Stomach (tissue), 8 donors: ENCODE measurements at regions not wholly inside any gene's neighbourhood (a gene's known extent, or its start where the extent isn't known, plus 50 kb on each side); places are given as distances from the start of the nearest gene placed in this dataset.
A peak's percentile ranks its signal among the peaks of the same experiment; 100 is the strongest.

Source experiments
- DNase-seq, 2 donors: peaks; one replicate each; pipeline versions ENCODE4 v3.0.0 to v3.0.0-alpha.2; 2013 to 2019
- H3K27ac ChIP-seq, 5 donors: fragments of 200-600 bp in 4 of 5; sonication (generic) in 4 of 5; one replicate each; pipeline ENCODE4 v1.5.1; 2013 to 2019; ENCODE audit warnings: mild to moderate bottlenecking in 1 of 5, moderate library complexity in 1 of 5
- H3K27me3 ChIP-seq, 3 donors: fragments of 200-600 bp; sonication (generic); one replicate each; pipeline ENCODE4 v1.5.1; 2017 to 2019; ENCODE audit warnings: mixed run types in 1 of 3
- H3K36me3 ChIP-seq, 4 donors: fragments of 200-600 bp; sonication (generic); 1 replicate in 3 of 4; 2 replicates in 1 of 4; pipeline ENCODE4 v1.5.1; 2016 to 2019
- H3K4me1 ChIP-seq, 4 donors: fragments of 200-600 bp; sonication (generic); one replicate each; pipeline ENCODE4 v1.5.1; 2016 to 2019
- H3K4me3 ChIP-seq, 4 donors: fragments of 200-600 bp; sonication (generic) in 3 of 4; one replicate each; pipeline ENCODE4 v1.5.1; 2016 to 2019; ENCODE audit warnings: mild to moderate bottlenecking in 1 of 4
- H3K9me3 ChIP-seq, 4 donors: fragments of 200-600 bp; sonication (generic); one replicate each; pipeline ENCODE4 v1.5.1; 2016 to 2019
- CTCF ChIP-seq, 7 experiments: fragments of 450-650 bp in 4 of 7; fragments of 200-600 bp in 3 of 7; sonication (generic) in 3 of 7; IDR thresholded peaks; one replicate each; pipeline ENCODE4 v1.5.1; 2016 to 2019; ENCODE audit warnings: antibody characterized with exemption in 7 of 7, control low read depth in 2 of 7, mild to moderate bottlenecking in 1 of 7
- EP300 ChIP-seq: sonication (generic); formaldehyde crosslinking; IDR thresholded peaks from one replicate; pipeline ENCODE4 v1.6.1; 2017; ENCODE audit warnings: antibody characterized with exemption
- POLR2A ChIP-seq, 4 donors: fragments of 450-650 bp; IDR thresholded peaks; one replicate each; pipeline ENCODE4 v1.6.1; 2016; ENCODE audit warnings: antibody characterized with exemption in 4 of 4, control low read depth in 2 of 4, mild to moderate bottlenecking in 1 of 4, moderate library complexity in 1 of 4
- POLR2AphosphoS5 ChIP-seq, 3 donors: sonication (generic); formaldehyde crosslinking; IDR thresholded peaks; one replicate each; pipeline ENCODE4 v1.6.1; 2016; ENCODE audit warnings: antibody characterized with exemption in 3 of 3
- WGBS, 5 donors: extraction: QIAGEN DNeasy Blood & Tissue Kit in 3 of 5; methylation state at CpG; one replicate each; pipeline versions ENCODE4 v1.1.5 to v1.1.7; 2013 to 2018; 5-methylcytosine and 5-hydroxymethylcytosine counted together
- intact Hi-C: fragments of 100-400 bp; cut with DNase I; formaldehyde crosslinking; loops from one replicate; pipeline ENCODE4 v1.15.1; 2023; ENCODE audit warnings: low total_unique reads
- donor health status: healthy with polysubstance abuse.
- donor health status: Bipolar disorder and iron deficiency.
- donor health status: healthy.

- Histone ChIP-seq H3K27ac (no peak overlapping the region), H3K4me1 (peaks cover 3 to 16% (median 6%) of the 10 kb centered on the region in 4 donors), H3K4me3 (no peak overlapping the region), H3K36me3 (no peaks in the 10 kb centered on the region), H3K9me3 (no peaks in the 10 kb centered on the region), H3K27me3 (no peaks in the 10 kb centered on the region)
- intact Hi-C loops, result no loop called here
- no peak for TF ChIP-seq EP300
- TF ChIP-seq CTCF (IDR thresholded peaks at IDR 0.05), result no peak
- TF ChIP-seq POLR2A (IDR thresholded peaks at IDR 0.05), result no peak
- no peak for TF ChIP-seq POLR2AphosphoS5 (IDR thresholded peaks at IDR 0.05)
- no peak for DNase-seq
- 90 to 98% (median 97%) methylated on average over 8 of the region's 8 CpGs for WGBS, 5 donors
These were observed 86.9 kb upstream of the PITX1 start for GRCh38 chr5:135120951-135121350.

GRCh38 chr5:135119481-135119880 is 85.5 kb upstream of the PITX1 start:
- TF ChIP-seq CTCF (IDR thresholded peaks at IDR 0.05) (no peak), POLR2AphosphoS5 (IDR thresholded peaks at IDR 0.05) (no peak), POLR2A (IDR thresholded peaks at IDR 0.05) (no peak), EP300 (no peak)
- Histone ChIP-seq H3K4me3 (no peak overlapping the region), H3K9me3 (no peaks in the 10 kb centered on the region), H3K4me1 (peaks cover 7 to 23% (median 13%) of the 10 kb centered on the region in 4 donors), H3K27me3 (no peaks in the 10 kb centered on the region), H3K27ac (no peak overlapping the region), H3K36me3 (no peaks in the 10 kb centered on the region)
- DNase-seq, result no peak
- WGBS, 5 donors, result 75 to 83% (median 81%) methylated on average over 6 of the region's 6 CpGs
- intact Hi-C loops, result no loop called here

- peak overlapping the region in 1 of 5 donors; percentile 22 for H3K27ac ChIP-seq
- H3K27me3 ChIP-seq, result no peaks in the 10 kb centered on the region
These were observed 83.6 kb upstream of the PITX1 start for GRCh38 chr5:135117590-135117989.

GRCh38 chr5:135116160-135116561 is 82.1 kb upstream of the PITX1 start:
- intact Hi-C loops, result no loop called here

More at GRCh38 chr5:135117590-135117989, 83.6 kb upstream of the PITX1 start:
- WGBS, 5 donors, result 80 to 92% (median 85%) methylated on average over 5 of the region's 5 CpGs
- Histone ChIP-seq H3K36me3 (no peaks in the 10 kb centered on the region), H3K4me1 (peaks cover 6 to 19% (median 11%) of the 10 kb centered on the region in 4 donors), H3K4me3 (no peak overlapping the region), H3K9me3 (no peaks in the 10 kb centered on the region)
- intact Hi-C loops, result no loop called here
- DNase-seq, result no peak
- TF ChIP-seq CTCF (IDR thresholded peaks at IDR 0.05) (no peak), EP300 (no peak), POLR2AphosphoS5 (IDR thresholded peaks at IDR 0.05) (no peak), POLR2A (IDR thresholded peaks at IDR 0.05) (no peak)

More at GRCh38 chr5:135116160-135116561, 82.1 kb upstream of the PITX1 start:
- Histone ChIP-seq H3K36me3 (no peaks in the 10 kb centered on the region), H3K4me1 (peaks cover 7 to 27% (median 13%) of the 10 kb centered on the region in 4 donors), H3K9me3 (no peaks in the 10 kb centered on the region), H3K27me3 (no peaks in the 10 kb centered on the region), H3K27ac (peak overlapping the region in 4 of 5 donors; percentile 20 to 71 (median 52)), H3K4me3 (no peak overlapping the region)
- 31 to 58% (median 43%) methylated on average over 6 of the region's 6 CpGs for WGBS, 5 donors
- DNase-seq, result peak in 1 of 2 donors; percentile 41
- TF ChIP-seq CTCF (IDR thresholded peaks at IDR 0.05), result no peak
- no peak for TF ChIP-seq POLR2AphosphoS5 (IDR thresholded peaks at IDR 0.05)
- no peak for TF ChIP-seq EP300
- no peak for TF ChIP-seq POLR2A (IDR thresholded peaks at IDR 0.05)
